H9 (cell line): ENCODE measurements at regions not wholly inside any gene's neighbourhood (a gene's known extent, or its start where the extent isn't known, plus 50 kb on each side); places are given as distances from the start of the nearest gene placed in this dataset.

Experiments used
- DNase-seq: peaks from one replicate; pipeline ENCODE4 v3.0.0-alpha.2; 2017
- H2AFZ ChIP-seq: one replicate; pipeline ENCODE4 v1.6.1; 2013; ENCODE audit warnings: mild to moderate bottlenecking, low read length, control low read depth, moderate library complexity
- H2AK5ac ChIP-seq: 2 replicates; pipeline ENCODE4 v1.6.1; 2013; ENCODE audit warnings: low read length, control low read depth, mixed read lengths; ENCODE audit not compliant: insufficient read length
- H2BK120ac ChIP-seq: one replicate; pipeline ENCODE4 v1.6.1; 2013; ENCODE audit warnings: low read depth, mild to moderate bottlenecking, low read length, control low read depth, inconsistent platforms; ENCODE audit not compliant: poor library complexity, severe bottlenecking
- H2BK12ac ChIP-seq: 2 replicates; pipeline ENCODE4 v1.6.1; 2013; ENCODE audit warnings: low read length, control low read depth, mixed read lengths, low read depth; ENCODE audit not compliant: insufficient read length
- H2BK15ac ChIP-seq: 2 replicates; pipeline ENCODE4 v1.6.1; 2013; ENCODE audit warnings: low read depth, low read length, control low read depth
- H2BK20ac ChIP-seq: one replicate; pipeline ENCODE4 v1.6.1; 2013; ENCODE audit warnings: low read depth, mild to moderate bottlenecking, low read length, control low read depth, inconsistent platforms; ENCODE audit not compliant: poor library complexity, severe bottlenecking
- H2BK5ac ChIP-seq: 2 replicates; pipeline ENCODE4 v1.6.1; 2013; ENCODE audit warnings: low read length, control low read depth, mixed read lengths; ENCODE audit not compliant: insufficient read length
- H3K14ac ChIP-seq: 2 replicates; pipeline ENCODE4 v1.6.1; 2013; ENCODE audit warnings: low read length, control low read depth; ENCODE audit not compliant: insufficient read depth
- H3K18ac ChIP-seq: 2 replicates; pipeline ENCODE4 v1.6.1; 2013; ENCODE audit warnings: low read depth, mild to moderate bottlenecking, mixed read lengths, low read length, control low read depth; ENCODE audit not compliant: insufficient read length
- H3K23ac ChIP-seq: 2 replicates; pipeline ENCODE4 v1.6.1; 2013; ENCODE audit warnings: low read length, control low read depth, mixed read lengths, low read depth; ENCODE audit not compliant: insufficient read length
- H3K23me2 ChIP-seq: 2 replicates; pipeline ENCODE4 v1.6.1; 2013; ENCODE audit warnings: low read depth, mild to moderate bottlenecking, mixed read lengths, low read length, control low read depth; ENCODE audit not compliant: insufficient read length, poor library complexity, severe bottlenecking
- H3K27ac ChIP-seq: 2 replicates; pipeline ENCODE4 v1.5.1; 2013; ENCODE audit warnings: low read length, control low read depth, mixed read lengths, low read depth; ENCODE audit not compliant: insufficient read length
- H3K27me3 ChIP-seq: 2 replicates; pipeline ENCODE4 v1.6.1; 2013; ENCODE audit warnings: low read length, control low read depth, inconsistent platforms; ENCODE audit not compliant: insufficient read depth
- H3K4ac ChIP-seq: 2 replicates; pipeline ENCODE4 v1.6.1; 2013; ENCODE audit warnings: low read depth, mild to moderate bottlenecking, control low read depth, inconsistent platforms, low read length, moderate library complexity
- H3K4me1 ChIP-seq: 2 replicates; pipeline ENCODE4 v1.6.1; 2013; ENCODE audit warnings: low read length, control low read depth, inconsistent platforms; ENCODE audit not compliant: insufficient read depth
- H3K4me2 ChIP-seq: 2 replicates; pipeline ENCODE4 v1.6.1; 2013; ENCODE audit warnings: low read length, control low read depth, mixed read lengths; ENCODE audit not compliant: insufficient read length, insufficient read depth
- H3K56ac ChIP-seq: 2 replicates; pipeline ENCODE4 v1.6.1; 2013; ENCODE audit warnings: low read depth, mild to moderate bottlenecking, mixed read lengths, low read length, control low read depth; ENCODE audit not compliant: insufficient read length
- H3K79me1 ChIP-seq: 2 replicates; pipeline ENCODE4 v1.6.1; 2013; ENCODE audit warnings: low read depth, mild to moderate bottlenecking, moderate library complexity, low read length, control low read depth, inconsistent platforms; ENCODE audit not compliant: insufficient read depth, poor library complexity, severe bottlenecking
- H3K79me2 ChIP-seq: 2 replicates; pipeline ENCODE4 v1.6.1; 2013; ENCODE audit warnings: low read length, control low read depth, inconsistent platforms; ENCODE audit not compliant: insufficient read depth
- H3K9ac ChIP-seq: 2 replicates; pipeline ENCODE4 v1.6.1; 2013; ENCODE audit warnings: low read length, control low read depth, mixed read lengths; ENCODE audit not compliant: insufficient read length; ENCODE audit errors: extremely low read depth
- H3K9me3 ChIP-seq: one replicate; pipeline ENCODE4 v1.6.1; 2013; ENCODE audit warnings: low read depth, low read length, inconsistent platforms; ENCODE audit not compliant: control insufficient read depth
- H3T11ph ChIP-seq: one replicate; pipeline ENCODE4 v1.6.1; 2013; ENCODE audit warnings: mild to moderate bottlenecking, low read length, control low read depth, inconsistent platforms
- H4K20me1 ChIP-seq: one replicate; pipeline ENCODE4 v1.6.1; 2013; ENCODE audit not compliant: control insufficient read depth, insufficient read length, insufficient read depth
- H4K5ac ChIP-seq: 2 replicates; pipeline ENCODE4 v1.6.1; 2013; ENCODE audit warnings: low read depth, mild to moderate bottlenecking, mixed read lengths, low read length, control low read depth; ENCODE audit not compliant: insufficient read length
- H4K8ac ChIP-seq: replicated peaks from 2 replicates; pipeline ENCODE4 v1.6.1; 2013; ENCODE audit warnings: low read length, control low read depth, mixed read lengths, low read depth; ENCODE audit not compliant: insufficient read length
- H4K91ac ChIP-seq: 2 replicates; pipeline ENCODE4 v1.6.1; 2013; ENCODE audit warnings: low read depth, mild to moderate bottlenecking, moderate library complexity, mixed read lengths, low read length, control low read depth; ENCODE audit not compliant: insufficient read length
- H3K27ac Mint-ChIP-seq, 3 experiments: 2 replicates in 2 of 3; 3 replicates in 1 of 3; pipeline ENCODE4 v1.8.0; 2020 to 2021; ENCODE audit warnings: mixed read lengths in 3 of 3, mild to moderate bottlenecking in 1 of 3, moderate library complexity in 1 of 3
- H3K27me3 Mint-ChIP-seq: 2 replicates; pipeline ENCODE4 v1.8.0; 2021; ENCODE audit warnings: low read depth, mild to moderate bottlenecking, moderate library complexity, mixed read lengths
- H3K36me3 Mint-ChIP-seq, 3 experiments: 2 replicates in 2 of 3; 3 replicates in 1 of 3; pipeline ENCODE4 v1.8.0; 2020 to 2021; ENCODE audit warnings: low read depth in 3 of 3, mixed read lengths in 3 of 3; ENCODE audit not compliant: insufficient read depth in 1 of 3
- H3K4me1 Mint-ChIP-seq, 2 experiments: 2 replicates each; pipeline ENCODE4 v1.8.0; 2020; ENCODE audit warnings: mixed read lengths in 2 of 2
- H3K4me3 Mint-ChIP-seq, 2 experiments: 2 replicates in 1 of 2; 3 replicates in 1 of 2; pipeline ENCODE4 v1.8.0; 2020 to 2021; ENCODE audit warnings: mild to moderate bottlenecking in 2 of 2, mixed read lengths in 2 of 2, moderate library complexity in 1 of 2
- H3K9me3 Mint-ChIP-seq, 2 experiments: 2 replicates in 1 of 2; 3 replicates in 1 of 2; pipeline ENCODE4 v1.8.0; 2020; ENCODE audit warnings: mild to moderate bottlenecking in 2 of 2, mixed read lengths in 2 of 2, moderate library complexity in 1 of 2
- CTCF ChIP-seq: fragments of 200-600 bp; sonication (generic); conservative IDR thresholded peaks from 3 replicates; pipeline ENCODE4 v1.8.0; 2021; ENCODE audit warnings: antibody characterized with exemption, mild to moderate bottlenecking
- WGBS: extraction: QIAGEN DNeasy Blood & Tissue Kit; methylation state at CpG from one replicate; pipeline ENCODE4 v1.1.7; 2013; ENCODE audit warnings: missing lambda C conversion rate, low lambda C conversion rate, mixed read lengths; ENCODE audit not compliant: insufficient read length; ENCODE audit errors: extremely low coverage; 5-methylcytosine and 5-hydroxymethylcytosine counted together

- TF ChIP-seq CTCF = no peak
- Histone ChIP-seq H3K4ac (no peak overlapping the region), H3K14ac (no peak overlapping the region), H2BK12ac (no peak overlapping the region), H2BK20ac (no peak overlapping the region), H2BK5ac (no peak overlapping the region), H2AFZ (no peak overlapping the region), H3K79me2 (no peaks in the 10 kb centered on the region), H4K8ac (no peak overlapping the region), H4K91ac (no peak overlapping the region), H3K18ac (no peak overlapping the region), H2BK120ac (no peak overlapping the region), H3K27ac (no peak overlapping the region), H2AK5ac (no peak overlapping the region), H3K23ac (no peak overlapping the region), H3K23me2 (no peaks in the 10 kb centered on the region), H3K79me1 (no peaks in the 10 kb centered on the region), H3K27me3 (no peaks in the 10 kb centered on the region), H3K56ac (no peak overlapping the region), H2BK15ac (no peak overlapping the region), H3T11ph (no peak overlapping the region), H3K9ac (no peak overlapping the region), H3K9me3 (no peaks in the 10 kb centered on the region), H4K20me1 (no peaks in the 10 kb centered on the region), H3K4me2 (no peak overlapping the region), H4K5ac (no peak overlapping the region), H3K4me1 (no peaks in the 10 kb centered on the region)
- no peaks in the 10 kb centered on the region for H3K4me1 Mint-ChIP-seq
- H3K9me3 Mint-ChIP-seq = peaks cover 13 to 15% of the 10 kb centered on the region in 2 experiments
- no peak for DNase-seq
- no peak overlapping the region for H3K27ac Mint-ChIP-seq
- no peak overlapping the region for H3K4me3 Mint-ChIP-seq
- peaks cover 6 to 20% (median 14%) of the 10 kb centered on the region in 3 experiments for H3K36me3 Mint-ChIP-seq
- H3K27me3 Mint-ChIP-seq = no peaks in the 10 kb centered on the region; the same call in 1 of the 2 replicates
- no CpG with 5 or more reads among the region's 17 CpGs for WGBS
Observed at GRCh38 chr1:79561521-79561978, 555.0 kb upstream of the ADGRL4 start.
